H9 (cell line): ENCODE measurements at regions not wholly inside any gene's neighbourhood (a gene's known extent, or its start where the extent isn't known, plus 50 kb on each side); places are given as distances from the start of the nearest gene placed in this dataset.

Experiments used
- DNase-seq: peaks from one replicate; pipeline ENCODE4 v3.0.0-alpha.2; 2017
- H2AFZ ChIP-seq: one replicate; pipeline ENCODE4 v1.6.1; 2013; ENCODE audit warnings: mild to moderate bottlenecking, low read length, control low read depth, moderate library complexity
- H2AK5ac ChIP-seq: 2 replicates; pipeline ENCODE4 v1.6.1; 2013; ENCODE audit warnings: low read length, control low read depth, mixed read lengths; ENCODE audit not compliant: insufficient read length
- H2BK120ac ChIP-seq: one replicate; pipeline ENCODE4 v1.6.1; 2013; ENCODE audit warnings: low read depth, mild to moderate bottlenecking, low read length, control low read depth, inconsistent platforms; ENCODE audit not compliant: poor library complexity, severe bottlenecking
- H2BK12ac ChIP-seq: 2 replicates; pipeline ENCODE4 v1.6.1; 2013; ENCODE audit warnings: low read length, control low read depth, mixed read lengths, low read depth; ENCODE audit not compliant: insufficient read length
- H2BK15ac ChIP-seq: 2 replicates; pipeline ENCODE4 v1.6.1; 2013; ENCODE audit warnings: low read depth, low read length, control low read depth
- H2BK20ac ChIP-seq: one replicate; pipeline ENCODE4 v1.6.1; 2013; ENCODE audit warnings: low read depth, mild to moderate bottlenecking, low read length, control low read depth, inconsistent platforms; ENCODE audit not compliant: poor library complexity, severe bottlenecking
- H2BK5ac ChIP-seq: 2 replicates; pipeline ENCODE4 v1.6.1; 2013; ENCODE audit warnings: low read length, control low read depth, mixed read lengths; ENCODE audit not compliant: insufficient read length
- H3K14ac ChIP-seq: 2 replicates; pipeline ENCODE4 v1.6.1; 2013; ENCODE audit warnings: low read length, control low read depth; ENCODE audit not compliant: insufficient read depth
- H3K18ac ChIP-seq: 2 replicates; pipeline ENCODE4 v1.6.1; 2013; ENCODE audit warnings: low read depth, mild to moderate bottlenecking, mixed read lengths, low read length, control low read depth; ENCODE audit not compliant: insufficient read length
- H3K23ac ChIP-seq: 2 replicates; pipeline ENCODE4 v1.6.1; 2013; ENCODE audit warnings: low read length, control low read depth, mixed read lengths, low read depth; ENCODE audit not compliant: insufficient read length
- H3K23me2 ChIP-seq: 2 replicates; pipeline ENCODE4 v1.6.1; 2013; ENCODE audit warnings: low read depth, mild to moderate bottlenecking, mixed read lengths, low read length, control low read depth; ENCODE audit not compliant: insufficient read length, poor library complexity, severe bottlenecking
- H3K27ac ChIP-seq: 2 replicates; pipeline ENCODE4 v1.5.1; 2013; ENCODE audit warnings: low read length, control low read depth, mixed read lengths, low read depth; ENCODE audit not compliant: insufficient read length
- H3K27me3 ChIP-seq: 2 replicates; pipeline ENCODE4 v1.6.1; 2013; ENCODE audit warnings: low read length, control low read depth, inconsistent platforms; ENCODE audit not compliant: insufficient read depth
- H3K4ac ChIP-seq: 2 replicates; pipeline ENCODE4 v1.6.1; 2013; ENCODE audit warnings: low read depth, mild to moderate bottlenecking, control low read depth, inconsistent platforms, low read length, moderate library complexity
- H3K4me1 ChIP-seq: 2 replicates; pipeline ENCODE4 v1.6.1; 2013; ENCODE audit warnings: low read length, control low read depth, inconsistent platforms; ENCODE audit not compliant: insufficient read depth
- H3K4me2 ChIP-seq: 2 replicates; pipeline ENCODE4 v1.6.1; 2013; ENCODE audit warnings: low read length, control low read depth, mixed read lengths; ENCODE audit not compliant: insufficient read length, insufficient read depth
- H3K56ac ChIP-seq: 2 replicates; pipeline ENCODE4 v1.6.1; 2013; ENCODE audit warnings: low read depth, mild to moderate bottlenecking, mixed read lengths, low read length, control low read depth; ENCODE audit not compliant: insufficient read length
- H3K79me1 ChIP-seq: 2 replicates; pipeline ENCODE4 v1.6.1; 2013; ENCODE audit warnings: low read depth, mild to moderate bottlenecking, moderate library complexity, low read length, control low read depth, inconsistent platforms; ENCODE audit not compliant: insufficient read depth, poor library complexity, severe bottlenecking
- H3K79me2 ChIP-seq: 2 replicates; pipeline ENCODE4 v1.6.1; 2013; ENCODE audit warnings: low read length, control low read depth, inconsistent platforms; ENCODE audit not compliant: insufficient read depth
- H3K9ac ChIP-seq: 2 replicates; pipeline ENCODE4 v1.6.1; 2013; ENCODE audit warnings: low read length, control low read depth, mixed read lengths; ENCODE audit not compliant: insufficient read length; ENCODE audit errors: extremely low read depth
- H3K9me3 ChIP-seq: one replicate; pipeline ENCODE4 v1.6.1; 2013; ENCODE audit warnings: low read depth, low read length, inconsistent platforms; ENCODE audit not compliant: control insufficient read depth
- H3T11ph ChIP-seq: one replicate; pipeline ENCODE4 v1.6.1; 2013; ENCODE audit warnings: mild to moderate bottlenecking, low read length, control low read depth, inconsistent platforms
- H4K20me1 ChIP-seq: one replicate; pipeline ENCODE4 v1.6.1; 2013; ENCODE audit not compliant: control insufficient read depth, insufficient read length, insufficient read depth
- H4K5ac ChIP-seq: 2 replicates; pipeline ENCODE4 v1.6.1; 2013; ENCODE audit warnings: low read depth, mild to moderate bottlenecking, mixed read lengths, low read length, control low read depth; ENCODE audit not compliant: insufficient read length
- H4K8ac ChIP-seq: replicated peaks from 2 replicates; pipeline ENCODE4 v1.6.1; 2013; ENCODE audit warnings: low read length, control low read depth, mixed read lengths, low read depth; ENCODE audit not compliant: insufficient read length
- H4K91ac ChIP-seq: 2 replicates; pipeline ENCODE4 v1.6.1; 2013; ENCODE audit warnings: low read depth, mild to moderate bottlenecking, moderate library complexity, mixed read lengths, low read length, control low read depth; ENCODE audit not compliant: insufficient read length
- H3K27ac Mint-ChIP-seq, 3 experiments: 2 replicates in 2 of 3; 3 replicates in 1 of 3; pipeline ENCODE4 v1.8.0; 2020 to 2021; ENCODE audit warnings: mixed read lengths in 3 of 3, mild to moderate bottlenecking in 1 of 3, moderate library complexity in 1 of 3
- H3K27me3 Mint-ChIP-seq: 2 replicates; pipeline ENCODE4 v1.8.0; 2021; ENCODE audit warnings: low read depth, mild to moderate bottlenecking, moderate library complexity, mixed read lengths
- H3K36me3 Mint-ChIP-seq, 3 experiments: 2 replicates in 2 of 3; 3 replicates in 1 of 3; pipeline ENCODE4 v1.8.0; 2020 to 2021; ENCODE audit warnings: low read depth in 3 of 3, mixed read lengths in 3 of 3; ENCODE audit not compliant: insufficient read depth in 1 of 3
- H3K4me1 Mint-ChIP-seq, 2 experiments: 2 replicates each; pipeline ENCODE4 v1.8.0; 2020; ENCODE audit warnings: mixed read lengths in 2 of 2
- H3K4me3 Mint-ChIP-seq, 2 experiments: 2 replicates in 1 of 2; 3 replicates in 1 of 2; pipeline ENCODE4 v1.8.0; 2020 to 2021; ENCODE audit warnings: mild to moderate bottlenecking in 2 of 2, mixed read lengths in 2 of 2, moderate library complexity in 1 of 2
- H3K9me3 Mint-ChIP-seq, 2 experiments: 2 replicates in 1 of 2; 3 replicates in 1 of 2; pipeline ENCODE4 v1.8.0; 2020; ENCODE audit warnings: mild to moderate bottlenecking in 2 of 2, mixed read lengths in 2 of 2, moderate library complexity in 1 of 2
- CTCF ChIP-seq: fragments of 200-600 bp; sonication (generic); conservative IDR thresholded peaks from 3 replicates; pipeline ENCODE4 v1.8.0; 2021; ENCODE audit warnings: antibody characterized with exemption, mild to moderate bottlenecking

GRCh38 chr5:15284706-15285105 lies 215.3 kb upstream of the FBXL7 start:
- Mint-ChIP-seq H3K4me1 (0 out of 4 replicates have a peak, but pooled peaks cover 0 to 2% of the 10 kb centered on the region in 2 experiments), H3K4me3 (no peak overlapping the region), H3K27ac (no peak overlapping the region), H3K9me3 (0 out of 5 replicates have a peak, but pooled peaks cover 0 to 3% of the 10 kb centered on the region in 2 experiments), H3K36me3 (no peaks in the 10 kb centered on the region), H3K27me3 (no peaks in the 10 kb centered on the region)
- Histone ChIP-seq H3K23me2 (no peaks in the 10 kb centered on the region), H2BK20ac (no peak overlapping the region), H3K4ac (no peak overlapping the region), H4K20me1 (no peaks in the 10 kb centered on the region), H3K4me1 (no peaks in the 10 kb centered on the region), H3T11ph (no peak overlapping the region), H3K18ac (no peak overlapping the region), H3K9ac (no peak overlapping the region), H2BK15ac (no peak overlapping the region), H3K56ac (no peak overlapping the region), H3K79me2 (no peaks in the 10 kb centered on the region), H4K5ac (no peak overlapping the region), H3K9me3 (no peaks in the 10 kb centered on the region), H3K79me1 (no peaks in the 10 kb centered on the region), H3K14ac (no peak overlapping the region), H3K23ac (no peak overlapping the region), H2AK5ac (no peak overlapping the region), H3K4me2 (no peak overlapping the region), H2BK12ac (no peak overlapping the region), H2BK120ac (no peak overlapping the region), H4K91ac (no peak overlapping the region), H2BK5ac (no peak overlapping the region), H4K8ac (no peak overlapping the region), H2AFZ (no peak overlapping the region), H3K27me3 (no peaks in the 10 kb centered on the region), H3K27ac (no peak overlapping the region)
- no peak for TF ChIP-seq CTCF
- DNase-seq: no peak
